CD1c-positive myeloid dendritic cell (primary cell): ENCODE measurements at regions not wholly inside any gene's neighbourhood (a gene's known extent, or its start where the extent isn't known, plus 50 kb on each side); places are given as distances from the start of the nearest gene placed in this dataset.
A peak's percentile ranks its signal among the peaks of the same experiment; 100 is the strongest.

Experiments used
- DNase-seq: peaks from one replicate; pipeline ENCODE4 v3.0.0-alpha.2; 2016; ENCODE audit errors: extremely low spot score

DNA sequence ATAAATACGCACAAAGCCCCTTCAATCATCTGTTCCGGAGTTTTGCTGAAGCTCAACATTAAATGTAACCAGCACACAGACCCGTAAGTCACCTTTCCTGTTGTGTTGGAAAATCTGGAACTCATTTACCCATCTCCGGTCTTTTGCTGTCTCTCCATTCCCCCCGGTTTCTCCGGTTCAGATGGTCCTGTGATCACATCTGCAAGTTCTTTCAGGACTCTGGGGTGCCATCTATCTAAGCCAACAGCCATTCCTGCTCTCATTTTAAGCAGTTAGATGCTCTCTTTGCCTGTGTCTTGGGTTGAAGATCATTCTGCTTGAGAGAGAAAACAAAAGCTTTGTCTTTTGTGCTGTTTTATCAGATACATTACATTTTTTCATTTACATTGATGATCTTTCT lies 91.7 kb upstream of the TGIF1 start:
- DNase-seq = no peak

DNA sequence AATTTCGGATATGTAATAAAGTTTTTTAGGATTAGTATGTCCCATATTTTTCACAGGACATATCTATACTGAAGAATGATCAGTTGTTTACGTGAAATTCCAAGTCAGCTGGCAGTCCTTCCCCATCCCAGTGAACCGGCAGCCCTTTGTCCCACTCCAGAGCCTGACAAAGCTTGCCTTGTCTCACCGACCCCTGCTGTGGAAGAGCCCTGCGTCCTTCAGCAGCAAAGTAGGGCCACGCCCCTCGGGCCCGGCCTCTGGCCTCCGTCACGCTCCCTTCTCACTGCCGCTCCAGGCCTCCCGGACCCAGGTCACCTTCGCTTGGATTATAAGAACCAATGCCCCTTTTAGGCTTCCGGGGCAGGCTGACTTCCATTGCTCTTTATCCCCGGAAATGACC lies 89.8 kb upstream of the TGIF1 start:
- DNase-seq = no peak

DNA sequence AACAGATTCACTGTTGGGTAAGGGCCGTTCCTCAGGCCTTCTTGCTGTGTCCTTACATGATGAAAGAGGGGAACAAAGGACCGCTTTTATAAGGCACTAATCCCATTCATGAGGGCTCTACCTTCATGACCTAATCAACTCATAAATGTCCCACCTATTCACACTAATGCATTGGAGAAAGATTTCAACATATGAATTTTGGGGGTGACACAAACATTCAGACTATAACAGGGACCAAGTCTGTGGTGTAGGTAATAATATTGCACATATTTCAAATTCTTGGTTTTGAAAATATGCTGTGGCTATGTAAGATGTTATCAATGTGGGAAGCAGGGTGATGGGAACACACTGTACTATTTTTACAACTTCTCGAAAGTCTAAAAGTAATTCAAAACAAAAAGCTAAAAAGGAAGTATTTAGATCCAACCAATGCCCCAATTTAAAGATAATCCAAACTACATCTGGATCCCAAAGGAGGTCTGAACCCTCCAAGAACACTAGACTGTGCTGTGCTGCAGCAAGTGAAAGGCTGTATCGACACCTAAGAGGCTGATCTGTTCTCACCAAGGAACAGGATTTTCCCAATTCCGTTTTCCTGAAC lies 82.4 kb upstream of the TGIF1 start:
- DNase-seq = no peak

- no peak for DNase-seq
Measured at GRCh38 chr18:3368193-3368592, 81.8 kb upstream of the TGIF1 start.

GRCh38 chr18:3379685-3380084 lies 70.3 kb upstream of the TGIF1 start:
- DNase-seq = no peak

GRCh38 chr18:3380384-3380961 lies 69.5 kb upstream of the TGIF1 start:
- peak; percentile 5 for DNase-seq

- no peak for DNase-seq
Measured at GRCh38 chr18:3383381-3383915, 66.5 kb upstream of the TGIF1 start.

GRCh38 chr18:3384664-3385563 lies 65.1 kb upstream of the TGIF1 start:
- DNase-seq = no peak

DNA sequence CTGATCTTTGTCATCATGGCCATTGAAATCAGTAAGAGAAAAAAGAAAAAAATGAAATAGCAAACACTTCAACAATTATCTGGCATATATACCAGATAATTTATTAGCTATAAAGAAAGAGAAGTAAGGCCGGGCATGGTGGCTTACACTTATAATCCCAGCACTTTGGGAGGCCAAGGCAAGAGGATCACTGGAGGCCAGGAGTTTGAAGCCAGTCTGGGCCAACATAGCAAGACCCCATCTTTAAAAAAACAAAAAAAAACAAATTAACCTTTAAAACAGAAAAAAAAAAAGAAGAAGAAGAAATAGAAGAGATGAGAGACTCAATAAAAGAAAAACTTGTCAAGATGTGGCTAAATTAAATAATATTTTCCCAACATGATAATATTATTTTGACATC lies 61.6 kb upstream of the TGIF1 start:
- no peak for DNase-seq

DNA sequence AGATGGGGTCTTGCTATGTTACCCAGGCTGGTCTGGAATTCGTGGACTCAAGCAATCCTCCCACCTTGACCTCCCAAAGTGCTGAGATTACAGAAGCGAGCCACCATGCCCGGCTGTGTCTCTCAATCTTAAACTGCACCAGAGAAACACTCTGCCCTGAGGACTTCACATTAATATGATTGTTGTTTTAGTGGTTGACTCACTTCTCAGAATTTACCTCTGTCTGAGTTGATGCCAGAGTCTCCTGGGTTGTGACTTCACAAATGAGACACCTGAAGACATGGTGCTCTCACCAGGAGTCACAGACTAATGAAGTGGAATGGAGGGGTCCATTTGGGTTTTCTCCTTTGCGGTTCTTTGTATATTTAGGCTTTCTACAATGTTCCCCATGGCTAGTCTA lies 61.0 kb upstream of the TGIF1 start:
- DNase-seq = no peak

- no peak for DNase-seq
Measured at GRCh38 chr18:3389977-3390376, 60.0 kb upstream of the TGIF1 start.

GRCh38 chr18:3391704-3392466 lies 58.1 kb upstream of the TGIF1 start:
- DNase-seq = no peak

DNA sequence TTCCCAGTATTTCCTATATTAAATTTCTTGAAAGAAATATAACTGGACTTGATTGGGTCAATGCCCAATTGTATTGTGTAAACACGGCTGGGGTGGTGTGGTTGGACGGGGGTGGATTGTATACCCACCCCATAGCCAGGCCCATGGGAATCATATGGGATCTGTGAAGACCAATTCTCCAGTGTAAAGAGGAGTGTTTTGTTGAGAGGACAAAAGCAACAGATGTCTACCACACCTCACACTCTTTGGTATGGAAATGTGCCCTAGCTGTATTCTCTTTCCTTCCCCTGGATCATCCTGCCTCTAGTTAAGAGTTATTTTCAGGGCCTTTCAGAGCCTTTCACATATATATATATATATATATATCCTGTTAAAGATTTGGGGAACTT lies 57.5 kb upstream of the TGIF1 start:
- DNase-seq = no peak

DNA sequence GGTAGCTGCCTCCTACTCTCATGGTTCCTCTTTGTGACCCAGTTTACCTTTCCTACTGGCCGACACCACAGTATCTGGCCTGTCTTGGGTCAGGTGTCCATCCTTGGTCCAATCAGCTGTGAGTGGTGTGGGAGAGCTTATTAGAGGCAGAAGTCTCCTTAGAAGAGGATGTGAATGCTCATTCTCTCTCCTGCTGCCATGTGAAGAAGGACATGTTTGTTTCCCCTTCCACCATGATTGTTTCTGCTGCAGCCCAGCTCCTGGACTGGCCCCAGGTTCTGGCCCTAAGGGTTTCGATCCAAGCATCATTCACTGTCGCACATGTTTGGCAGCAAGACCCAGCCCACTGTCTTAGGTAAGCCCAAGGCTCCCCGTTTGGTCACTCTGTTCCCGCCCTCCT lies 55.3 kb upstream of the TGIF1 start:
- DNase-seq = no peak

DNA sequence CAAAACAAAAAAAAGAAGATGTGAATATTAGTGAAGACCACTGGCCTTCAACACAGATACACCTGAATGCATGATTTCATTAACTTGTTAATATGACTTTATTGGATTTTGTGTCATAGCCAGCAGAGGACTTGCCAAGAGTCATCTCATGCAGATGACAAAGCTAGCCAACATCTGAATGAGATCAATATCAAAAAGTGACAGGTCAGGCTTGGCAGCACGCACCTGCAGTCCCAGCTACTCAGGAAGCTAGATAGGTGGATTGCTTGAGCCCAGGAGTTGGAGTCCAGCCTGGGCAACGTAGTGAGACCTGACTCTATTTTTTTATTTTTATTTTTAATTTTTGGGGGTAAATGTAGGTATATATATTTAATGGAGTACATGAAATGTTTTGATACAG lies 54.5 kb upstream of the TGIF1 start:
- DNase-seq = no peak

DNA sequence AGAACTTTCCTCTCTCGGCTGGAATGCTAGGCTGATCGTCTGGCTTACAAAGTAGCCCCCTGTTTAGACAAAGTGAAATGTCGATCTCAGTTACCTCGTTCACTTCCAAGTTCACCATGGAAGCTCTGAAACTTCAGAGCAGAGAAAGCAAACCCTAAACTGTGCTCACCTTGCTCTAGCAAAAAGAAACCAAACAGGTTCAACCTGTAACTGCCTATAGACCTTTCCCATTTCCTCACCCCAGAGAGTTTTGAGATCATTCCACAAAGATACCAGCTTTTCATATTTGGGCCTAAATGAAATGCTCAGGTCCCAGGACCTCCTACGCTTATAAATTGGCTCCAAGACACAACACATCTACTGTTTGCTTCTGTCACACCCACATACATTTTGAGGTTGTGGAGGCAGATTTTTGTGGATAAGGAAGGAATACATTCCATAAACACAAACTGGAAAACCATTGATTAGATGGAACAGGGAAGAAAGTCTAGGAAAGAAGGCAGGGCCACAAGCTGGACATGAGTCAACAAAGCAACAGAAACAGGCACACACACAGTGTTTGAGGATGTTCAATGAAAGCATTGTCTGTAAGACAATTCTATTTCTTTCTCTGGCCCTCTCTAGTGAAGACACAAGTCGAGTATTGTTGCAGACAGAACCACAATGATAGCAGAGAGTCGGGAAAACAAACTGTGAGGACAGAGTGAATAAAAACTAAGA lies 52.8 kb upstream of the TGIF1 start:
- DNase-seq = no peak

DNA sequence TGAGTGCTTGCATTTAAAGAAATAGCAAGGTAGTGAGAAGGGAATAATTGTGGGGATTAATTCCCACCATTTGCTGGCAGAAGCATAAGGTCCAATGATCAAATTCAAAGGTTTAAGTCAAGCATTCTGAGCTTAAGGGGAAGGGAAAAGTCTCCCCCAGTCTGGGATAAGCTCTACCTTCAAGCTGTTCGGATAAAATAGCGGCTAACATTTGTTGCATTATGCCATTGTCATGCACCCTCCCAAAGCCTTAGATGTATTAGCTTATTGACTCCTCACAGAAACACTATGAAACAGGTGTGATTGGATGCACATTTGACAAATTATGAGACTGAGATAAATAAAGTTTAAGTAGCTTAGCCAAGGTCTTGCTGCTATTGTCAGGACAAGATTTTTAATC lies 52.2 kb upstream of the TGIF1 start:
- DNase-seq = no peak
